ENCODE measurements at regions not wholly inside any gene's neighbourhood (a gene's known extent, or its start where the extent isn't known, plus 50 kb on each side); places are given as distances from the start of the nearest gene placed in this dataset.

GRCh38 chr10:28385748-28386502 is 83.1 kb upstream of the MPP7 start:
- peaks cover 10% of the 10 kb centered on the region for H3K27me3 ChIP-seq (ENCODE audit: control insufficient read depth, insufficient read depth, low read length)
- POLR2A ChIA-PET: no interaction called here
- no peak overlapping the region for H3K4me3 ChIP-seq (ENCODE audit: low read depth, low read length)
- no peaks in the 10 kb centered on the region for H3K9me3 ChIP-seq (ENCODE audit: control insufficient read depth, insufficient read depth, low read length)
- H3K27ac ChIP-seq (ENCODE audit: low read depth, low read length): no peak overlapping the region
- TF ChIP-seq CTCF (IDR thresholded peaks at IDR 0.05; ENCODE audit: low read depth, low read length): no peak
- no peak for DNase-seq (ENCODE audit: low read depth, low spot score)
- CTCF ChIA-PET: interaction anchor here (1.1 to 2.4 kb wide), 3 partner anchors 8 to 644 kb away, joined by 5 to 15 read pairs (median 9); no protein-coding TSS in a partner anchor

- H3K27me3 ChIP-seq (ENCODE audit: control insufficient read depth, insufficient read depth, low read length): peaks cover 12% of the 10 kb centered on the region
- POLR2A ChIA-PET: no interaction called here
- no peaks in the 10 kb centered on the region for H3K9me3 ChIP-seq (ENCODE audit: control insufficient read depth, insufficient read depth, low read length)
- no peak overlapping the region for H3K4me3 ChIP-seq (ENCODE audit: low read depth, low read length)
- TF ChIP-seq CTCF (IDR thresholded peaks at IDR 0.05; ENCODE audit: low read depth, low read length): no peak
- H3K27ac ChIP-seq (ENCODE audit: low read depth, low read length): no peak overlapping the region
- CTCF ChIA-PET: interaction anchor here (2.3 kb wide), 1 partner anchor 136 kb away, joined by 9 read pairs; no protein-coding TSS in a partner anchor
- DNase-seq (ENCODE audit: low read depth, low spot score): no peak
These were observed 83.6 kb upstream of the MPP7 start for GRCh38 chr10:28386503-28386868.

- TF ChIP-seq CTCF (IDR thresholded peaks at IDR 0.05; ENCODE audit: low read depth, low read length): no peak
- Histone ChIP-seq H3K9me3 (ENCODE audit: control insufficient read depth, insufficient read depth, low read length) (no peaks in the 10 kb centered on the region), H3K27ac (ENCODE audit: low read depth, low read length) (no peak overlapping the region), H3K4me3 (ENCODE audit: low read depth, low read length) (no peak overlapping the region), H3K27me3 (ENCODE audit: control insufficient read depth, insufficient read depth, low read length) (peaks cover 12% of the 10 kb centered on the region)
- CTCF ChIA-PET: interaction anchor here (2.3 kb wide), 1 partner anchor 136 kb away, joined by 9 read pairs; no protein-coding TSS in a partner anchor
- POLR2A ChIA-PET: no interaction called here
- no peak for DNase-seq (ENCODE audit: low read depth, low spot score)
These were observed 84.3 kb upstream of the MPP7 start for GRCh38 chr10:28387140-28387539.

- CTCF ChIA-PET: interaction anchor here (3.2 to 4.2 kb wide), 3 partner anchors 10 to 149 kb away, joined by 27 to 47 read pairs (median 39); no protein-coding TSS in a partner anchor
- Histone ChIP-seq H3K9me3 (ENCODE audit: control insufficient read depth, insufficient read depth, low read length) (no peaks in the 10 kb centered on the region), H3K27ac (ENCODE audit: low read depth, low read length) (no peak overlapping the region), H3K27me3 (ENCODE audit: control insufficient read depth, insufficient read depth, low read length) (peaks cover 2% of the 10 kb centered on the region), H3K4me3 (ENCODE audit: low read depth, low read length) (no peak overlapping the region)
- POLR2A ChIA-PET: no interaction called here
- no peak for TF ChIP-seq CTCF (IDR thresholded peaks at IDR 0.05; ENCODE audit: low read depth, low read length)
- DNase-seq (ENCODE audit: low read depth, low spot score): no peak
These were observed 88.4 kb upstream of the MPP7 start for GRCh38 chr10:28391283-28391682.

- H3K9me3 ChIP-seq (ENCODE audit: control insufficient read depth, insufficient read depth, low read length): no peaks in the 10 kb centered on the region
- peak; percentile 97 for TF ChIP-seq CTCF (IDR thresholded peaks at IDR 0.05; ENCODE audit: low read depth, low read length)
- CTCF ChIA-PET: interaction anchor here (0.6 to 4.2 kb wide), 61 partner anchors 8 to 1054 kb away, joined by 3 to 47 read pairs (median 4); partner anchors contain the start of gene MPP7
- DNase-seq (ENCODE audit: low read depth, low spot score): peak; percentile 34
- H3K27ac ChIP-seq (ENCODE audit: low read depth, low read length): no peak overlapping the region
- H3K4me3 ChIP-seq (ENCODE audit: low read depth, low read length): no peak overlapping the region
- POLR2A ChIA-PET: interaction anchor here (0.5 kb wide), 1 partner anchor 531 kb away, joined by 3 read pairs; no protein-coding TSS in a partner anchor
- peaks cover 2% of the 10 kb centered on the region for H3K27me3 ChIP-seq (ENCODE audit: control insufficient read depth, insufficient read depth, low read length)
These were observed 91.2 kb upstream of the MPP7 start for GRCh38 chr10:28393956-28394568.
